ENCODE measurements at regions not wholly inside any gene's neighbourhood (a gene's known extent, or its start where the extent isn't known, plus 50 kb on each side); places are given as distances from the start of the nearest gene placed in this dataset.

DNA sequence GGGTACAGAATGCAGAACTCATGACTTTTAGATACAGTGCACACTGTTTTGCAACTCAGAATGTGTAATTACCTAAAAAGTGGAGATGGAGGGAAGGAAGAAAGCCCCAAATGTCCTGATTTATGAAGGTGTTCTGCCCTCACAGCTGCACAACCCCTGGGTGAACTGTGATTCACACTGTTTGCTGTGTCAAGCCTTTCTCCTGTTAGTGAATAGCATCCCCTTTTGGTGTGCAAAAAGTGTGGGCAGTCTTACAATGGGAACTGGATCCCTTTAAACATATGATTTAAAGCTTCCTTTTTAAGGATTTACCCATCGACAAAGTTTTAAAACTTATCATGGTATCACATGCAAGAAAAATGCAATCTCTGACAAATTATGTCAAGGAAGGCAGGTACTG is 633.4 kb upstream of the EPHA7 start:
- no peak for TF ChIP-seq POLR2A (IDR thresholded peaks at IDR 0.05)
- TF ChIP-seq, protein P1, sequence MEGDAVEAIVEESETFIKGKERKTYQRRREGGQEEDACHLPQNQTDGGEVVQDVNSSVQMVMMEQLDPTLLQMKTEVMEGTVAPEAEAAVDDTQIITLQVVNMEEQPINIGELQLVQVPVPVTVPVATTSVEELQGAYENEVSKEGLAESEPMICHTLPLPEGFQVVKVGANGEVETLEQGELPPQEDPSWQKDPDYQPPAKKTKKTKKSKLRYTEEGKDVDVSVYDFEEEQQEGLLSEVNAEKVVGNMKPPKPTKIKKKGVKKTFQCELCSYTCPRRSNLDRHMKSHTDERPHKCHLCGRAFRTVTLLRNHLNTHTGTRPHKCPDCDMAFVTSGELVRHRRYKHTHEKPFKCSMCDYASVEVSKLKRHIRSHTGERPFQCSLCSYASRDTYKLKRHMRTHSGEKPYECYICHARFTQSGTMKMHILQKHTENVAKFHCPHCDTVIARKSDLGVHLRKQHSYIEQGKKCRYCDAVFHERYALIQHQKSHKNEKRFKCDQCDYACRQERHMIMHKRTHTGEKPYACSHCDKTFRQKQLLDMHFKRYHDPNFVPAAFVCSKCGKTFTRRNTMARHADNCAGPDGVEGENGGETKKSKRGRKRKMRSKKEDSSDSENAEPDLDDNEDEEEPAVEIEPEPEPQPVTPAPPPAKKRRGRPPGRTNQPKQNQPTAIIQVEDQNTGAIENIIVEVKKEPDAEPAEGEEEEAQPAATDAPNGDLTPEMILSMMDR (IDR thresholded peaks at IDR 0.05 in 4 of 5, conservative IDR thresholded peaks at IDR 0.05 in 1 of 5) = no peak

Measured in gastrocnemius medialis (tissue), 4 donors.